Liver (tissue), 7 donors: ENCODE measurements at regions not wholly inside any gene's neighbourhood (a gene's known extent, or its start where the extent isn't known, plus 50 kb on each side); places are given as distances from the start of the nearest gene placed in this dataset.

Experiments
- DNase-seq: peaks from one replicate; pipeline ENCODE4 v3.0.0-alpha.2; 2017; ENCODE audit warnings: low spot score
- H3K27ac ChIP-seq, 2 donors: one replicate each; pipeline ENCODE4 v1.7.0; 2013; ENCODE audit warnings: inconsistent platforms in 2 of 2, low read length in 2 of 2, control low read depth in 1 of 2, low read depth in 1 of 2, mild to moderate bottlenecking in 1 of 2
- H3K27me3 ChIP-seq, 4 donors: one replicate each; pipeline versions ENCODE4 v1.6.1 to v1.7.0; 2013; ENCODE audit warnings: low read length in 3 of 4, inconsistent platforms in 1 of 4, mild to moderate bottlenecking in 1 of 4, moderate library complexity in 1 of 4; ENCODE audit not compliant: control insufficient read depth in 4 of 4, insufficient read depth in 4 of 4
- H3K36me3 ChIP-seq, 4 donors: one replicate each; pipeline versions ENCODE4 v1.6.1 to v1.7.0; 2013; ENCODE audit warnings: low read length in 3 of 4, mild to moderate bottlenecking in 3 of 4, low read depth in 1 of 4, moderate library complexity in 1 of 4; ENCODE audit not compliant: control insufficient read depth in 4 of 4, insufficient read depth in 3 of 4
- H3K4me1 ChIP-seq, 4 donors: one replicate each; pipeline versions ENCODE4 v1.6.1 to v1.7.0; 2013; ENCODE audit warnings: low read length in 3 of 4, mild to moderate bottlenecking in 3 of 4, moderate library complexity in 1 of 4; ENCODE audit not compliant: control insufficient read depth in 4 of 4, insufficient read depth in 4 of 4
- H3K4me3 ChIP-seq, 3 donors: one replicate each; pipeline versions ENCODE4 v1.6.1 to v1.7.0; 2013; ENCODE audit warnings: low read length in 3 of 3, control low read depth in 1 of 3, low read depth in 1 of 3, mild to moderate bottlenecking in 1 of 3
- H3K9ac ChIP-seq, 2 donors: one replicate each; pipeline ENCODE4 v1.7.0; 2013; ENCODE audit warnings: low read length in 2 of 2, mild to moderate bottlenecking in 2 of 2, moderate library complexity in 2 of 2, control low read depth in 1 of 2, low read depth in 1 of 2
- H3K9me3 ChIP-seq, 4 donors: one replicate each; pipeline versions ENCODE4 v1.6.1 to v1.7.0; 2013; ENCODE audit warnings: low read length in 3 of 4; ENCODE audit not compliant: control insufficient read depth in 4 of 4
- ATF3 ChIP-seq: IDR thresholded peaks from 2 replicates; pipeline ENCODE4 v1.6.1; 2016; ENCODE audit warnings: antibody characterized with exemption
- EGR1 ChIP-seq, 2 donors: IDR thresholded peaks; 2 replicates each; pipeline ENCODE4 v1.6.1; 2016 to 2018; ENCODE audit warnings: antibody characterized with exemption in 2 of 2, low read depth in 2 of 2
- FOXA1 ChIP-seq: IDR thresholded peaks from 2 replicates; pipeline ENCODE4 v1.6.1; 2016; ENCODE audit warnings: antibody characterized with exemption
- GABPA ChIP-seq, 2 donors: IDR thresholded peaks in 1 of 2; conservative IDR thresholded peaks in 1 of 2; 2 replicates each; pipeline ENCODE4 v1.6.1; 2016; ENCODE audit warnings: antibody characterized with exemption in 2 of 2, mild to moderate bottlenecking in 1 of 2, moderate library complexity in 1 of 2
- HNF4A ChIP-seq, 2 donors: conservative IDR thresholded peaks; 2 replicates each; pipeline ENCODE4 v1.6.1; 2016; ENCODE audit warnings: antibody characterized with exemption in 2 of 2, mild to moderate bottlenecking in 2 of 2
- JUND ChIP-seq, 2 donors: IDR thresholded peaks; 2 replicates each; pipeline ENCODE4 v1.6.1; 2016; ENCODE audit warnings: antibody characterized with exemption in 2 of 2
- MAX ChIP-seq: IDR thresholded peaks from 2 replicates; pipeline ENCODE4 v1.6.1; 2016; ENCODE audit warnings: antibody characterized with exemption
- RAD21 ChIP-seq, 2 donors: IDR thresholded peaks; 2 replicates each; pipeline ENCODE4 v1.6.1; 2016; ENCODE audit warnings: antibody characterized with exemption in 2 of 2, mild to moderate bottlenecking in 2 of 2
- RXRA ChIP-seq, 2 donors: IDR thresholded peaks; 2 replicates each; pipeline ENCODE4 v1.6.1; 2017 to 2018; ENCODE audit warnings: antibody characterized with exemption in 2 of 2, mild to moderate bottlenecking in 1 of 2
- SP1 ChIP-seq: IDR thresholded peaks from 2 replicates; pipeline ENCODE4 v1.6.1; 2018; ENCODE audit warnings: antibody characterized with exemption, mild to moderate bottlenecking
- YY1 ChIP-seq: IDR thresholded peaks from 2 replicates; pipeline ENCODE4 v1.6.1; 2016; ENCODE audit warnings: antibody characterized with exemption, mild to moderate bottlenecking
- ZBTB33 ChIP-seq: IDR thresholded peaks from 2 replicates; pipeline ENCODE4 v1.6.1; 2016; ENCODE audit warnings: antibody characterized with exemption
- WGBS: extraction: QIAGEN DNeasy Blood & Tissue Kit; methylation state at CpG from one replicate; pipeline ENCODE4 v1.1.7; 2013; 5-methylcytosine and 5-hydroxymethylcytosine counted together
- donor health status: healthy.
- donor health status: healthy.
- donor health status: healthy.
- donor health status: healthy.

- Histone ChIP-seq H3K36me3 (no peaks in the 10 kb centered on the region), H3K9me3 (no peaks in the 10 kb centered on the region), H3K4me1 (no peaks in the 10 kb centered on the region), H3K4me3 (no peak overlapping the region), H3K27me3 (no peaks in the 10 kb centered on the region), H3K27ac (no peak overlapping the region), H3K9ac (no peak overlapping the region)
- DNase-seq: no peak
- TF ChIP-seq MAX (no peak), RAD21 (IDR thresholded peaks at IDR 0.05) (no peak), SP1 (no peak), YY1 (no peak), HNF4A (conservative IDR thresholded peaks at IDR 0.05) (no peak), ZBTB33 (no peak), ATF3 (no peak), EGR1 (IDR thresholded peaks at IDR 0.05; ENCODE audit: low read depth in 2 of 2) (no peak), JUND (IDR thresholded peaks at IDR 0.05) (no peak), GABPA (IDR thresholded peaks at IDR 0.05 in 1 of 2, conservative IDR thresholded peaks at IDR 0.05 in 1 of 2) (no peak), RXRA (IDR thresholded peaks at IDR 0.05) (no peak), FOXA1 (no peak)
- 92% methylated on average over 7 of the region's 7 CpGs for WGBS
Measured at GRCh38 chr16:24677388-24677787, 52.1 kb upstream of the TNRC6A start.
